SIG-M5 treated with dmso at 0.1 percent for 504 hours (cell line): ENCODE measurements at regions not wholly inside any gene's neighbourhood (a gene's known extent, or its start where the extent isn't known, plus 50 kb on each side); places are given as distances from the start of the nearest gene placed in this dataset.
"Not testable (repeated sequence)": the region's sequence is repeated elsewhere in the genome, so short reads cannot be mapped to it uniquely, and the experiment has no call there.

Source experiments
- DNase-seq: peaks from one replicate; lab custom pipeline; 2025; ENCODE audit not compliant: unreplicated experiment; lab: John Stamatoyannopoulos, UW

DNA sequence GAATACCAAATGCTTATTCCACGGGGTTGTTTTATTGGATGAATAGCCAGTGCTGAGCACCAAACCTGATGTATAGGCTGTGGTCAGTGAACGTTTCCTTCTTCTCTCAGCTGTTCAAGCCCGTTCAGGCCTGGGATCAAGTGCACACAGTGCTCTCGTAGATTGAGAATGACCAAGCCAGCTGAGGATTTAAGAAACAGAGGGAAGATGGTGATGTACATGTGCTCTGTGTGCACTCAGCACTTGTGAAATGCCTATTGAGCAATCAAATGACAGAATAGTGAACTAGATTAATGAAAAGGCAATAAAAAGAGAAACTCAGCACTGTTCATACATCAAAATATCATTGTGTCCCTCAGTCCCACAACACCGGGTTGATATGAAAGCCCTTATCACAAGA lies 302.5 kb downstream of the BMPER start:
- no peak for DNase-seq

DNA sequence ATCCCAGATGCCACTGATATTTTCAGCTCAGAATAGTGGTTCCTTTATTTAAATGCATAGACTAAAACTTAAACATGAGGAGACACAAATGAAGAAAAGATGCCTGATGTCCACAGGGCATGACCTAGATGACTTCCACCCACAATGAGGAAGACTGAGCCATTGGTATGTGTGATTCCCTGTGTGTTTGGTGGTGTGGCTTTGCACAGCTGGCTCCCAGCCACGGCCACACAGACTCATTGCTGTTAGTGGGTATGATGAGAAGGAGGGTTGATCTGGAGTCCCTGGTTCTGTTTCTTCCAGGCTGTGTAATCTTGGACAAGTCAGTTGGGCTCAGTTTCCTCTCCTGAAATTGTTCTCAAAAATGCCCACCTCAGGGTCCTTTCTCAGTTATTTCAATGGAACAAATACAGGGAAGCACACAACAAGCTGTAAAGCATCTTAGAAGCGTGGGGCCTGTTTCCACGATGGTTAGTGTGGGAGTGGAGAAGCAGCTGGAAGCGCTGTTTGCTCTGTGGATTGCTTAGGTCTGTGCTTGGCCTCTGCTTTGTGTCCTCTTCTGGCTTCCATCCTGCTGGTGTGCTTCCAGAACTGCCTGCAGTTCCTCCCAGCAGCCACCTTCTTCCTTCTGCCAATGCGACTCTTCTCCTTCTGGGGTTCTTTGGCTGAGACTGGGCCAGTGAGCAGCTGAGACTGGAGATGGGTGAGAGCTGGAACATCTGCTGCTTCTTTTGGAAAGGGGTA lies 303.7 kb downstream of the BMPER start:
- no peak for DNase-seq

- no peak for DNase-seq
Observed at GRCh38 chr7:34211018-34211417, 305.7 kb downstream of the BMPER start.

- no peak for DNase-seq
Observed at GRCh38 chr7:34217972-34218371, 312.6 kb downstream of the BMPER start.

- no peak for DNase-seq
Observed at GRCh38 chr7:34219153-34219718, 313.9 kb downstream of the BMPER start.

- DNase-seq: no peak
Observed at GRCh38 chr7:34220506-34221185, 315.3 kb downstream of the BMPER start.

GRCh38 chr7:34222316-34222715 lies 317.0 kb downstream of the BMPER start:
- DNase-seq: no peak

DNA sequence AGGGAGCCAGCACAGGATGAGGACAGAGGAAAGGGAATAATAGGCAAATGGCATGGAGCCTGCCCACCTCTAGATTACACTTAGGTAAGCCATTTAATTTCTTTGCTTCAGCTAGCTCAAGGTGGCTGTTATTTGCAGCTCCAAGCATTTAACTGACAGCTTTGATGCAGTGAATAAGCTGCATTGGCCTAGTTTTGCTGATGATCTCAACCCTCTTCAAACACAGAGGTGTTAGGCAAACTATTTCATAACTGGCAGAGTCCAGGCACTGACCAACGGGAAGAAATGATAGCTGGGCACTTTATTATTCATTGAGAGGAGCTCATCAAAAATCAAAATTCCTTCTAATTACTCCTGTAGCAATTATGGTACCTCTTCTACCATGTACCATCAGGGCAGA lies 317.4 kb downstream of the BMPER start:
- DNase-seq: no peak

DNA sequence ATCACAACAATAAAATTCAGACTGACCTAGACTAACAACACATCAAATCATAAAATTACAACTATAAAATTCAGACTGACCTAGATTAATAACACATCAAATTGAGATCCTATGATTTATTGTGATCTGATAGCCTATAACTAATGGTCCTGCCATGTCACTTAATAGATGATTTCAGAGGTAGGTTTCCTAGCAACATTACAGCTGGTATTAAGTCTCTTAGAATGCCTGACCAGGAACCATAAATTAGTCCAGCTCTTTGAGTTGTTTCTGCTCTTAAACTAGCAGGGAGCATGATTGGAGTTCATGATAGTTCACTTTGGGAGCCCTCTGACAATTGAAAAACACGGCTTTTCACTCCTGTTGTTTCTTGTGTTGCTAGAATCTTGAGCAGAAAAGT lies 318.9 kb downstream of the BMPER start:
- no peak for DNase-seq

DNA sequence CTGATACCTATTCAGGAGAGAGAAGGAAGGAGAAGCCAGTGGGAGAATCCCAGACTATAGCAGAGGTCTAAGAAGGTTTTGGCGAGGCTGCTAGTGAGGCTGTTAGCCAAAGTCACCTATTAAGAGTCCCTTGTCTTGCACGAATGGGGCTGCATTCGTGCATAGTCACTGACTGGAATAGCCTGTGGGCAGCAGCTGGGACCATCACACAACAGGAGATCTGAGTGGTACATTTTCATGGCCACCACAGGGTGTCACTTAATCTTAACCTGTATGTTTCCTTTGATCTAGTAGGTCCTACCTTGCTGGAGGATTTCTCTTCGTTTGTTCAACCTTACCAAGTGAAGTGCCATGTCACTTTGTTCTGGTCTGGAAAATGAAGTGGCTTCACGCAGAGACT lies 319.9 kb downstream of the BMPER start:
- DNase-seq: no peak

- DNase-seq: no peak
Observed at GRCh38 chr7:34227525-34227924, 322.2 kb downstream of the BMPER start.

GRCh38 chr7:34235101-34235500 lies 329.8 kb downstream of the BMPER start:
- DNase-seq: not testable (repeated sequence)

- peak; percentile 38 for DNase-seq
Observed at GRCh38 chr7:34236057-34236456, 330.7 kb downstream of the BMPER start.

GRCh38 chr7:34236839-34237492 lies 331.6 kb downstream of the BMPER start:
- no peak for DNase-seq

GRCh38 chr7:34237493-34237849 lies 332.1 kb downstream of the BMPER start:
- no peak for DNase-seq

DNA sequence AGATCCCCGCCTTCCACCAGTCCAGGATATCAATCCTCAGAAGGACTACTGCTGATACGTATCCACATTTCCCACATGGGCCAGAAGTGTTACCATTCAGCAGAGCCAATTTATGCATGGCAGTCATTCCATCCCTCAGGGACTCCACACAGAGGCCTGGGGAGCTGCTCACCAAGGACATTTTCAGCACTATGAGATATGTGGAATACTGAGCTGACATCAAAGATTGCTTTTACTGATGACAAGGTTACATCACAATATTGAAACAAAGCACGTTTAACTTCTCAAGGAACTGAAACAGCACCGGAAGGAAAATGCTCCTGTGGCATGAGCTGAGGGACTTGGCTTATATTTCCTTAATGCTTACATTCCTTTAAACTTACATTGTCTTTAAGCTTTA lies 335.1 kb downstream of the BMPER start:
- DNase-seq: no peak

DNA sequence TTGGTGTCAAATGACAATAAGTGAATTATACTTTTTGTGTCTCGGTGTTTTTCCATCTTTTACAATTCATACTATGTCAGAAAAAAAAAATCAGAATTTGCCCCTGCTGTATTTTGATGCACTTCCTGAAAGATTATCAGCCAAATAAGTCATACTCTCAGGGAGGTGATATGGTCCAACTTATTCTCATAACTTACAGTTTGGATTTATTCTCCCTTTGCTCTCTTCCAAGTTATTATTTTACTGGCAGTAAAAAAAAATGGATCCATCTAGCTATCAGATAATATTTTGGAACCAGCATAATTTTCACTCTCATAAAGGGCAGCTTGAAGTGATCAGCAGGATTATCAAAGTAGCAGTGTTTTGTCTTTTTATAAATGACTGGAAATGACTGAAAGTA lies 337.1 kb downstream of the BMPER start:
- no peak for DNase-seq

- DNase-seq: no peak
Observed at GRCh38 chr7:34245246-34245645, 339.9 kb downstream of the BMPER start.

GRCh38 chr7:34247468-34247867 lies 342.1 kb downstream of the BMPER start:
- peak; percentile 3 for DNase-seq

GRCh38 chr7:34249192-34249591 lies 343.9 kb downstream of the BMPER start:
- DNase-seq: no peak

DNA sequence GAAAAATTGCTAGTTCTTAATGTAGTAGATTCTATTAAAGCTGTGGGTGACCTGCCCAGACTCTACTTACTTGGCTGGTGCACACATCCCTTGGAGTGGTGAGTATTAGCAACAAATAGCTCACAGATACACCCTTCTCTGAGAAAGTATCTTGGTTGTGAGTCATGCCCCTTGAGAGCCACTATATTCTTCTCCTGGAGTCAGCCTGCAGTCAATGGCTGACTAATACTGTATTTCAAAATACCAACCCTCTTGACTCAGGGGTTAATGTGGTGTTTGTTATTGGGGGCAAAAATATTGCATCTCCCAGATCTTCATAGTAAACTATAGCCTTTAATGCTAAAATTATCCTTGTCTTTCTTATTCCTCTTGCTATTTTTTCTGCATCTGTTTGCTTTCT lies 354.9 kb downstream of the BMPER start:
- peak; percentile 61 for DNase-seq

DNA sequence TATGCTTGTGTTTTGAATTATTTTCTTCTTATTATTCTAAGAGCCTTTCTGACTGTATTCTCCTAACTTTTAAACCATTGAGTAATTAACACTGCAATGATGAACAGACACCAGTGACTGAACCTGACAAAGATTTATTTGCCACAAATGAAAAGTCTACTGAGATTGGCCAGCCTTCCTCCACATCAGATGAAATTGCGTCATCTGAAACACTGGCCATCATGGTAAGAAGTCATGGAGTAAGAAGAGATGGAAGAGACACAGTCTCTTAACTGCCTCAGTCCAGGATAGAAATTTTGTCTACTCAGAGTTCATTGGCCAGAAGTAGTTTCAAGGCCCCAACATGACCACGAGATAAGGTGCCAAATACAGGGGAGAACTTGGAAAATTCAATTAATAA lies 357.8 kb downstream of the BMPER start:
- DNase-seq: no peak
